ENCODE measurements at regions not wholly inside any gene's neighbourhood (a gene's known extent, or its start where the extent isn't known, plus 50 kb on each side); places are given as distances from the start of the nearest gene placed in this dataset.

DNA sequence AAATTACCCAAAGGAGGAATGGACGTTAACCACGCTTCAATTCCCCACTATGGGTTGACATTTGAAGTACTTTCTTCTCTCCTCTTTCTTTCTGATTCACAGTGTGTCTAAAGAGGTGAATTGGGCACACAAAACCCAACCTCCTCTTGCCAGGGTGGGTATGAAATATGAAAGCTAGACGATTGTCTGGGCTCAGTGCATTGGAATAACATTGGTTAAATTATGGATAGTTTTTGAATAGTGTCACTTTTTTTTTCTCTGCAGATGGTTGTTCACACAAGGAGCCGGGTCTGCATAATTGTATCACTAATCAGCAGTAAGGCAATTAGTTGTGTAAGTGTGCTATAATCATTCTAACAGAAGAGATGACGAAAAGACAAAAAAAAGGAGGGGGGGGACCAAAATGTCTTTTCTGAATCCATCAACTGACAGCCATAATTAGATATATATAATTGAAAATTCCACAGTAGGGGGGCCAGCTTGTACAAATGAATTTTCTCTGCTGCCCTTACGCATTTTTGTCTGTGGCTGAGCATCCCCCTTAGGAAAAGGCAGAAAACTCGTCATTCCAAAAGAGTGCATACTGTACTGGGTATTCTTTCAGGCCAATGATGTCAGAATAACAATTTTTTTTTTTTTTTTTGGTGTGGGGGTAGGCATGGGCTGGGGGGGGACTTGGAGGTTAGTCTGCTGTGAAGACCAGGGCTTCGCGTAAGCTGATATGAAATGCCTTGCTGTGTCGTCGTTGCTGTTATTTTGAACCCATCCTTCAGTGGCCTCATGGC, 307.5 kb upstream of the SALL1 start:
- H3K4me3 Mint-ChIP-seq: no peak overlapping the region

DNA sequence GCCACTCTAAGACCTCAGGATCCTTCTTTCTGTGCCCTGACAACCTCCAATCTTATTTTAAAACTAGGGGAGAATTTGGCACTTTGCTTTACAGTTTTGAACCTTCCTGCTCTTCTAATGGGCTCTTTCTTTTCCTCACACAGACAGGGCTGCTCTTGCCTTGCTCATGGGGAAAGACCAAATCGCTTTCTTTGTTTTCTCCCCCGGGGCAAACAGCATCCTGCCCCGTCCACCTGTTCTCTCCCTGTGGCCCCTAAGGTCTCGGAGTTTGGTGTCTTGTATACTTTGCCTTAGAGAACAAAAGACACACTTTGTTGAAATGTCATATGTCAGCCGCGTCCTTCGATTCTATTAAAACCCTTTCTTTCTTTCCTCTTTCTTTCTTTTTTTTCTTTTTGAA, 306.7 kb upstream of the SALL1 start:
- Mint-ChIP-seq H3K4me3 (no peak overlapping the region), H3K27ac (no peak overlapping the region), H3K9me3 (peaks cover 0 to 8% (median 3%) of the 10 kb centered on the region in 7 donors), H3K4me1 (no peaks in the 10 kb centered on the region), H3K36me3 (no peaks in the 10 kb centered on the region), H3K27me3 (no peaks in the 10 kb centered on the region)
- DNase-seq: no peak
- Histone ChIP-seq H3K4me3 (ENCODE audit: low read depth, low read length) (no peak overlapping the region), H3K27me3 (ENCODE audit: control insufficient read depth, insufficient read depth, low read length) (no peaks in the 10 kb centered on the region), H3K36me3 (ENCODE audit: control insufficient read depth, insufficient read depth, low read length) (no peaks in the 10 kb centered on the region), H3K27ac (ENCODE audit: insufficient read depth, low read length, poor library complexity, severe bottlenecking) (no peak overlapping the region), H3K4me1 (ENCODE audit: control insufficient read depth, insufficient read depth, low read length, poor library complexity, severe bottlenecking) (no peaks in the 10 kb centered on the region), H3K9me3 (ENCODE audit: control insufficient read depth in 2 of 2, low read length in 2 of 2) (no peaks in the 10 kb centered on the region)
- ATAC-seq (ENCODE audit: low read depth in 2 of 2): no peak

More for the DNA sequence above, 307.5 kb upstream of the SALL1 start:
- H3K4me3 ChIP-seq (ENCODE audit: low read depth, low read length): no peak overlapping the region
- no peak overlapping the region for H3K27ac ChIP-seq (ENCODE audit: insufficient read depth, low read length, poor library complexity, severe bottlenecking)
- H3K36me3 ChIP-seq (ENCODE audit: control insufficient read depth, insufficient read depth, low read length): no peaks in the 10 kb centered on the region
- no peaks in the 10 kb centered on the region for H3K27me3 ChIP-seq (ENCODE audit: control insufficient read depth, insufficient read depth, low read length)
- Mint-ChIP-seq H3K36me3 (no peaks in the 10 kb centered on the region), H3K4me1 (no peaks in the 10 kb centered on the region), H3K27ac (no peak overlapping the region), H3K9me3 (peaks cover 0 to 8% (median 3%) of the 10 kb centered on the region in 7 donors), H3K27me3 (no peaks in the 10 kb centered on the region)
- ATAC-seq (ENCODE audit: low read depth in 2 of 2) (no peak), DNase-seq (no peak)
- no peaks in the 10 kb centered on the region for H3K4me1 ChIP-seq (ENCODE audit: control insufficient read depth, insufficient read depth, low read length, poor library complexity, severe bottlenecking)
- no peaks in the 10 kb centered on the region for H3K9me3 ChIP-seq (ENCODE audit: control insufficient read depth in 2 of 2, low read length in 2 of 2)

DNA sequence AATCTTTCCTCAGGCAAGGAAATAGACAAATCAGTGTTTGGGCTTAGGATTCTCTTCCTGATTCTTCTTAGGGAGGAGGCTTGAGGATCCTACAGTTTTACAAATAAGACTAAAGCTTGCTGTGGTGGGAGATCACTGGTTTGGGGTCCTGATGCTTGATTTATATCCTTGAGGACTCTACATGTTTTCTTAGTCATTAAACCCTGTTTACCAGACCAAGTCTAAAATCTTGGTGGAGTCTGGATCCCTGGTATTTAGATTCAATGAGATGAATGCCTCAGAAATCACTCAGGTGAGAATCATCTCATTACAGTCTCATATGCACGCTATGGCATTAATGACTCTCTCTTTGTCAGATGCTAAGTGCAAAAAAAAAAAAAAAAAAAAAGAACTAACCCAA, 304.3 kb upstream of the SALL1 start:
- peaks cover 0 to 8% (median 3%) of the 10 kb centered on the region in 7 donors for H3K9me3 Mint-ChIP-seq
- Histone ChIP-seq H3K27me3 (ENCODE audit: control insufficient read depth, insufficient read depth, low read length) (no peaks in the 10 kb centered on the region), H3K27ac (ENCODE audit: insufficient read depth, low read length, poor library complexity, severe bottlenecking) (no peak overlapping the region), H3K4me1 (ENCODE audit: control insufficient read depth, insufficient read depth, low read length, poor library complexity, severe bottlenecking) (no peaks in the 10 kb centered on the region), H3K36me3 (ENCODE audit: control insufficient read depth, insufficient read depth, low read length) (no peaks in the 10 kb centered on the region), H3K4me3 (ENCODE audit: low read depth, low read length) (no peak overlapping the region), H3K9me3 (ENCODE audit: control insufficient read depth in 2 of 2, low read length in 2 of 2) (no peaks in the 10 kb centered on the region)
- no peaks in the 10 kb centered on the region for H3K27me3 Mint-ChIP-seq
- H3K27ac Mint-ChIP-seq: no peak overlapping the region
- DNase-seq (no peak), ATAC-seq (ENCODE audit: low read depth in 2 of 2) (no peak)
- no peaks in the 10 kb centered on the region for H3K36me3 Mint-ChIP-seq
- H3K4me1 Mint-ChIP-seq: no peaks in the 10 kb centered on the region
- no peak overlapping the region for H3K4me3 Mint-ChIP-seq

DNA sequence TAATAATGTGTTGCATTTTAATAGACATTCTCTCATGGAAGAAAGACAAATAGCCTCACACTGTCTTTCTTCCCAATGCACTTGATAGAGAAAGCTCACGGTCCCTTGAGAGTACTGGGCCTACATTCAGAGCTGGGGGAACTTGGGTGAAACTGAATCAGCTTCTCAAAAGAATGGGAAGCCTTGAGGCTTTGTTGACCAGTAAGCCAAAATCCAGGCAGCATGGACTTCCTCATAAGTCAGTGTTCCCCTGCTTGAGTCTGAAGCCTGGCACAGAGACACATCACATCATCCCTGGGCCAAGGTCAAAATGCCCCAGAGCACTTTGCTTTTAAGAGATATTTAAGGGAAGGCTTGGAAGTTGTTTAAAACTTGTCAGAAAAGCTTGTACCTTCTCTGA, 302.2 kb upstream of the SALL1 start:
- Mint-ChIP-seq H3K27me3 (no peaks in the 10 kb centered on the region), H3K36me3 (no peaks in the 10 kb centered on the region), H3K9me3 (peaks cover 0 to 8% (median 2%) of the 10 kb centered on the region in 7 donors), H3K4me1 (no peaks in the 10 kb centered on the region), H3K27ac (no peak overlapping the region), H3K4me3 (no peak overlapping the region)
- ATAC-seq (ENCODE audit: low read depth in 2 of 2): no peak
- DNase-seq: no peak
- H3K27me3 ChIP-seq (ENCODE audit: control insufficient read depth, insufficient read depth, low read length): no peaks in the 10 kb centered on the region
- no peak overlapping the region for H3K27ac ChIP-seq (ENCODE audit: insufficient read depth, low read length, poor library complexity, severe bottlenecking)
- H3K36me3 ChIP-seq (ENCODE audit: control insufficient read depth, insufficient read depth, low read length): no peaks in the 10 kb centered on the region
- no peaks in the 10 kb centered on the region for H3K9me3 ChIP-seq (ENCODE audit: control insufficient read depth in 2 of 2, low read length in 2 of 2)
- no peak overlapping the region for H3K4me3 ChIP-seq (ENCODE audit: low read depth, low read length)
- H3K4me1 ChIP-seq (ENCODE audit: control insufficient read depth, insufficient read depth, low read length, poor library complexity, severe bottlenecking): no peaks in the 10 kb centered on the region

DNA sequence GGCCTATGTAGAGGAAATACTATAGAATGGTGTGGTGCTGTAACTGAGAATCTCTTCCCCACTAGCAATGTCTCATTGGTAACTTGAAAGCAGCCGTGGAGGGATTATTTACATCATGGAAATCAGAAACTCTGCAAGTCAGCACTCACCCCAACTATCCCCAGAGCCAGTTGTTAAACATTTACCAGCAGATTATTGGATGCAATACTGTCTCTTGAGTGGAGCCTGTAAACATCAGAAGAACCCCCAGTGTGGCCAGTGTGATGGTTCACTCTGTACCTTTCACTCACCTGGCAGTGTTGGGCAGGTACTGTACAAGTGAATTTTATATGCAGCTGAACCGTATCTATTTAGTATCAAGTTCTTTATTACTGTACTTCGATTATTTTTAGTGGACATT, 299.8 kb upstream of the SALL1 start:
- Mint-ChIP-seq H3K27me3 (no peaks in the 10 kb centered on the region), H3K27ac (no peak overlapping the region), H3K9me3 (peaks cover 0 to 4% (median 2%) of the 10 kb centered on the region in 7 donors), H3K4me1 (no peaks in the 10 kb centered on the region), H3K4me3 (no peak overlapping the region), H3K36me3 (no peaks in the 10 kb centered on the region)
- Histone ChIP-seq H3K36me3 (ENCODE audit: control insufficient read depth, insufficient read depth, low read length) (no peaks in the 10 kb centered on the region), H3K27ac (ENCODE audit: insufficient read depth, low read length, poor library complexity, severe bottlenecking) (no peak overlapping the region), H3K4me3 (ENCODE audit: low read depth, low read length) (no peak overlapping the region), H3K9me3 (ENCODE audit: control insufficient read depth in 2 of 2, low read length in 2 of 2) (no peaks in the 10 kb centered on the region), H3K4me1 (ENCODE audit: control insufficient read depth, insufficient read depth, low read length, poor library complexity, severe bottlenecking) (no peaks in the 10 kb centered on the region), H3K27me3 (ENCODE audit: control insufficient read depth, insufficient read depth, low read length) (no peaks in the 10 kb centered on the region)
- no peak for ATAC-seq (ENCODE audit: low read depth in 2 of 2)
- no peak for DNase-seq

DNA sequence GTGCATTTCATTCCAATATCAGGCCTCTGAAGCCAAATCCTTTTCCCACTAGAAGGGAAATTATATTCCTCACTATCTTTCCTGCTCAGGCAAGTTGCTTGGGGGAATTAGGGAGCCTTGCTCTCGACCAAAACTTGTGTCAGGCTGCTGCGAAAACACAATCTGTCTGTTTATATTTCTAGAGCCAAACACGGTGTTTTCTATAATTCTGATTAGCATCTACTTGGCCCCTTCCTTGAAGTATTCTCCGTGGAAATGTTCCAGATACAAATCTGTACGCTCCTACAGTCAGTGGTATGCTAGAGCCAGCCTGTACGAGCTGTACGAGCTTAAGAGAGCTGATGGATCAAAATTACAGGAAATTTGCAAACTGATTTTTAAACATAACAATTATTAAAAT, 299.3 kb upstream of the SALL1 start:
- Mint-ChIP-seq H3K27me3 (no peaks in the 10 kb centered on the region), H3K9me3 (peaks cover 0 to 4% (median 3%) of the 10 kb centered on the region in 7 donors), H3K4me3 (no peak overlapping the region), H3K4me1 (no peaks in the 10 kb centered on the region), H3K27ac (no peak overlapping the region), H3K36me3 (no peaks in the 10 kb centered on the region)
- Histone ChIP-seq H3K36me3 (ENCODE audit: control insufficient read depth, insufficient read depth, low read length) (no peaks in the 10 kb centered on the region), H3K4me3 (ENCODE audit: low read depth, low read length) (no peak overlapping the region), H3K27me3 (ENCODE audit: control insufficient read depth, insufficient read depth, low read length) (no peaks in the 10 kb centered on the region), H3K4me1 (ENCODE audit: control insufficient read depth, insufficient read depth, low read length, poor library complexity, severe bottlenecking) (no peaks in the 10 kb centered on the region), H3K27ac (ENCODE audit: insufficient read depth, low read length, poor library complexity, severe bottlenecking) (no peak overlapping the region), H3K9me3 (ENCODE audit: control insufficient read depth in 2 of 2, low read length in 2 of 2) (no peaks in the 10 kb centered on the region)
- DNase-seq (no peak), ATAC-seq (ENCODE audit: low read depth in 2 of 2) (no peak)

DNA sequence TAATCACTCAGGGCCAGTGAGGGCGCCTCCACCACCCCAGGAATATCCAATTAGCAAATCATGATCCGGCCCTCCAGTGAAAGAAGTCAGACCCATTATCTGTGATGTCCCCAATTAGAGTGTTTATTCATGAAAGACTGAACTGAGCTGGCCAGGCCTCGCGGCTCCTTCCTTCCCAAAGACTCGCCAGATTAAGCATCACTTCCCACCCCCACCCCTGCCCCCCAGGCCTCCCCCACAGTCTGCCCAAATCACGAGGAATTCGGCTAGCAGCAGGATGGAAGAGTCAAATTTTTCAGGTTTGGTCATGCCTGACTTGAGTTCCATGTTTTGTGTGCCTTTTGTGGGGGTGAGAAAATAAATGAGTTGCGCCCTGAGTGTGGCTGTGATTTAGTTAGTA, 298.4 kb upstream of the SALL1 start:
- no peaks in the 10 kb centered on the region for H3K27me3 Mint-ChIP-seq
- Histone ChIP-seq H3K36me3 (ENCODE audit: control insufficient read depth, insufficient read depth, low read length) (no peaks in the 10 kb centered on the region), H3K9me3 (ENCODE audit: control insufficient read depth in 2 of 2, low read length in 2 of 2) (no peaks in the 10 kb centered on the region), H3K4me3 (ENCODE audit: low read depth, low read length) (no peak overlapping the region), H3K27ac (ENCODE audit: insufficient read depth, low read length, poor library complexity, severe bottlenecking) (no peak overlapping the region), H3K27me3 (ENCODE audit: control insufficient read depth, insufficient read depth, low read length) (no peaks in the 10 kb centered on the region), H3K4me1 (ENCODE audit: control insufficient read depth, insufficient read depth, low read length, poor library complexity, severe bottlenecking) (no peaks in the 10 kb centered on the region)
- H3K27ac Mint-ChIP-seq: no peak overlapping the region
- H3K4me1 Mint-ChIP-seq: no peaks in the 10 kb centered on the region
- ATAC-seq (ENCODE audit: low read depth in 2 of 2) (no peak), DNase-seq (no peak)
- peaks cover 0 to 4% (median 3%) of the 10 kb centered on the region in 7 donors for H3K9me3 Mint-ChIP-seq
- H3K36me3 Mint-ChIP-seq: no peaks in the 10 kb centered on the region
- H3K4me3 Mint-ChIP-seq: no peak overlapping the region

DNA sequence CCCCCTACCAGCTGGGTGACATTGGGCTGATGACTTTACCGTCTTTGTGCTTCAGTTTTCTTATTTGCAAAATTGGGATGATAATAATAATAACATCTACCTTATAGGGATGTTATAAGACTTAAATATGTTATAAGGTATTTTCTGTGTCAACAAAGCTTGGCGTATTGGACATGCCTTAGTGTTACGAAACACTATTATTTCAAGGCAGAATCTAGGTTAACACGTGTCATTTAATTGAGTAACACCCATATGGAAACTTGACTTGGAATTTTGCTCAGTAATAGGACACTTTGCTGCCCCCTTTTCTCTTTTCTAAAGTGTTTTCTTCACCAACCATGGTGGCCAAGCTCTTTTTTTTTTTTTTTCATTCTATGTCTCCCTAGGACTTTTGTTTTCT, 294.2 kb upstream of the SALL1 start:
- no peaks in the 10 kb centered on the region for H3K9me3 ChIP-seq (ENCODE audit: control insufficient read depth in 2 of 2, low read length in 2 of 2)
- H3K27ac ChIP-seq (ENCODE audit: insufficient read depth, low read length, poor library complexity, severe bottlenecking): no peak overlapping the region
- no peak overlapping the region for H3K4me3 ChIP-seq (ENCODE audit: low read depth, low read length)
- Mint-ChIP-seq H3K4me1 (no peaks in the 10 kb centered on the region), H3K27ac (no peak overlapping the region), H3K4me3 (no peak overlapping the region), H3K36me3 (no peaks in the 10 kb centered on the region), H3K9me3 (peaks cover 0 to 8% (median 4%) of the 10 kb centered on the region in 7 donors), H3K27me3 (peaks cover 15% of the 10 kb centered on the region)
- H3K27me3 ChIP-seq (ENCODE audit: control insufficient read depth, insufficient read depth, low read length): peaks cover 3% of the 10 kb centered on the region
- H3K4me1 ChIP-seq (ENCODE audit: control insufficient read depth, insufficient read depth, low read length, poor library complexity, severe bottlenecking): no peaks in the 10 kb centered on the region
- no peak for ATAC-seq (ENCODE audit: low read depth in 2 of 2)
- no peak for DNase-seq
- no peaks in the 10 kb centered on the region for H3K36me3 ChIP-seq (ENCODE audit: control insufficient read depth, insufficient read depth, low read length)

Data from CD4-positive, CD25-positive, alpha-beta regulatory T cell (primary cell).